Activated CD4-positive, alpha-beta T cell treated with anti-CD3 and anti-CD28 coated beads for 48 hours (primary cell): ENCODE measurements at regions not wholly inside any gene's neighbourhood (a gene's known extent, or its start where the extent isn't known, plus 50 kb on each side); places are given as distances from the start of the nearest gene placed in this dataset.

Source experiments
- DNase-seq: peaks from one replicate; pipeline ENCODE4 v3.0.0-alpha.2; 2020

DNA sequence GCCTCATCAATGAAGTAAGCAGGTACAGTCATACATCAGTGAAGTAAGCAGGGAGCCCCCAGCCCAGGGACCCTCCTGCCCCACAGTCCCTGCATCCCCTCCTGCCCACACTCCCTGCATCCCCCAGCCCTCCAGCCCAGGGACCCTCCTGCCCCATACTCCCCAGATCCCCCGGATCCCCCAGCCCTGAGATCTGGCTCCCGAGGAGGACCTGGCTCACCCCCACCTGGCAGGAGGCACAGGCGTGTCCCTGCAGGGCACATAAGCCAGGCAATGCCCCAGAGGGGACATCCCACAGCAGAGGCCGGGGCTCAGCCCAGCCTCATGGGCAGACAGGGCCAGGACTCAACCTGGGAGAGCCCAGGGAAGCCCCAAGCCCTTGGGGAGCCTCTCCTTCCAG lies 53.6 kb upstream of the TPM4 start:
- no peak for DNase-seq

DNA sequence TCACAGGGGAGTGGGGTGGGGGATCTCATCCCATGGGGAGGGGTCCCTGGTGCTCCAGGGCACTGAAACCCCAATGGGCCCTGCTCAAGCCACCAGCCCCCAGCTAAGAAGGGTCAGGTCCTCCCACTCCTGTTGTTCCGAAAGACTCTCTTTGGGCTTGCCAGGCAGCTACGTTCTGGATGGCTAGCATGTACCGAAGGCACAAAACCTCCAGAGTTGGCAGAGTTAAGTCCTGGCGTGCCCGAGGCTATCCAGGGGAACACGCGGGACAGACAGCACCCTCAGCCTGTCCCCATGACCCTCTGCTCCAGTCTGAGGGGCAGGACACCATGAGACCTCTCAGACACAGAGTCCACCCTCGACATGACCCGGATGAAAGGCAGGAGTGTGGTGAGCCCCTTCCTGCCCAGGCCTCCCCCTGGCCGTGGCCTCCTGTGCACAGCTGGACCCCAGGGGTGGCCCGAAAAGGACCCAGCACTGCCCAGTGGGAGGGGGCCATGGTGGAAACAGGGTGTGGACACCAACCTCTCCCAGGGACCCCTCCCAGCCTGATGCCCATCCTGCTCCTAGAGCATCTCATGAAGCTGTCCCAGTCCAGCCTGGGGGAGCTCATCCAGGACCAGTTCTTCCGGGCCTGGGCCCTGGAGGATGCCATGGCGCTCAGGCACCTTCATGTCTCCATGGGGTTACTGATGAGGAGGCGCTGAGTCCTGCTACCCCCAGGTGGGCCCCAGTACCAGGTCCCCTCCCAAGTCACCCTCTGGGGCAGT lies 53.0 kb upstream of the TPM4 start:
- DNase-seq = no peak

DNA sequence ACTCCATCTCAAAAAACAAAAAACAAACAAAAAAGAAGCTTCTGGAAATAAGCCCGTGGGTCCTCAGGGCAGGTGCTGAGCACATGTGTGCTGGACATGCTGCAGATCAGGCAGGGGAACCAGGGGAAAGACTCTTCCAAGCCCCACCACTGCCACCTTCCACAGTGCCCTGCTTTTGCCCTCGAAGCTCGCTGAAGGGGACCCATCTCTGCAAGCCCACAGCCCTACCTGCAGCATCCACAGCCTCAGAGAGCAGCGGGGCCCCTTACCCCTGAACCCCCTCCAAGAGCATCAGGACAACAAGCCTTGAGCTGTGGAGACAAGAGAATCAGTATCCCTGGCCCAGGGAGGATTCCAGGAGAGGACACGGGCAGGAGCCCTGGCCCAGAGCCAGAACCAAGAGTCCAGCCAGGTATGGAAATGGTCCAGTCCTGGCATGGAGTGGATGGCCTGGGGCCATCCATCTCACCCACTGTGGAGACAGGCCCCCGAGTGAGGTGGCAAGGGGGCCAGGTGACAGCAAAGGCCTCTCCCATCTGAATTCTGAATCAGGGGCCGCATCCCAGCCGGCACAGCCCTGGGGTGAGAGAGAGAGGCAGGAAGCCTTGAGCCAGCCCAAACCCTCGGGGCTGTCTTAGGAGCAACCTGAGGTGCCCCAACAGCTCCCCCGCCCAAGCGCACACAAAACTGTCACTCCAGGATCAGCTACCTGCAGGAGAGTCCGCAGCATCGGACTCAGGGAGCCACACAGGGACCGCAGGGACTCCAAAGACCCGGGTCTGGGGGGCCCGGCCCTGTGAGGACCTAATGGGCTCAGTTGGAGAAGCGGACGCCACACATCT lies 51.8 kb upstream of the TPM4 start:
- no peak for DNase-seq

DNA sequence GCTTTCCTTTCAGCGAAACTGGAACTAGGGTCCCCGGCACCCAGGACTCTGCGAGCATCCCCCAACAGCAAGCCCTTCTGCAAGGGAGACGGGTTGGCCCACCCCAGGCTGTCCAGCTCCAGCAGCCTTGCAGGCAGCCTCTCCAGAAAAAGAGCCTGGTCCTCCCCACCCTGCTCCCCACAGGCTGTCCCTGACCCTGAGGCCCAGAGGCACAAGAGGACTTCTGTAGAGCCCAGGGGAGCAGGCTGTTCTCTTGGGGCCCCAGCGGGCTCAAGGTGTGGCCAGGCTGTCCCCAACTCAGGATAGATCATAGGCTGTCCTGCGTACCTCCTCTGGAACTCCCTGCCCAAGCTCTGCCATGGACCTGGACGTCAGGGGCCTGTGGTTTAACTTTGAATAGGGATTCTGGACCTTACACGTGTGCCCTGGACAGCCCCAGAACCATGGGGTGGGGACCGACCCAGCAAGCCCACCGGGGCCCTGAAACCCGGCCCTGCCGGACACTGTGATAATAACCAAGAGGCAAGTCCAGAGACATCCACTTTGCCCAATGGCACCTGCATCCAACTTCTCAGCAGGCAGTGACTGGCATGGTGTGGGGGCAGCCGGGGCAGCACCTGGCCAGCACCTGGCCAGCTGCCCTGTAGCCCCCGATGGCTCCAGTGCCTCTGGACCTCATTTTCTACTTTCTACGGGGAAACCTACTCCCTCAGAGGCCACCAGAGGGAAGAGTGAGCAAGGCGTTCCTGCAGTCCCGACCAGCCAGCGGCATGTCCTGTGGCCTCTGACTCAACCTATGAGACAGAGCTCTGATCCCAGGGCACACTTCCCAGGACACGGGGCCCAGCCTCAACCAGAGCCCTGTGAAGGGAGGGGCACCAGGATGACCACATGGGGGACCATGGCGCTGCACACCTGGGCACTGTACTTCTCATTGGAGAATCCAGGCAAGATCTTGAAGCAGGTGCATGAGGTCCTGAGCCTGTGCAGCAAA lies 50.9 kb upstream of the TPM4 start:
- DNase-seq = no peak

DNA sequence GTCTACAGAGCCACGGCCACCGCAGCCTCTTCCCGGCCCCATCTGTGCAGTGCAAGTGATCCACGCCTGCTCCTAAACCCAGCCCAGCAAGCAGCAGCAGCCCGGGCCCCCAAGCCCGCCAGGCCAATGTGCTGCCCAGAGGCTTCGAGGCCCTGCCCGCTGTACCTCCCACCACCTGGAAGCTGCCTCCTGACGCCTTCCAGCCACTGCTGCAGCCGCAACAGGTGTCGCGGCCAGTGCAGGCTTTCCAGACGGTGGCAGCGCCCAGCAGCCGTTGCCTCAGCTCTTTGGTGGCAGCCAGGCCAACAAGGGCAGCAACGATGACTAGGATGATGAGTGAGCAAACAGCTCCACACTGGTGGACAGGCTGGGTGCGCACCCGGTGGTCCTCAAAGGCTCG lies 50.2 kb upstream of the TPM4 start:
- no peak for DNase-seq
